SK-N-SH treated with all-trans-retinoic acid at 6 μM for 48 hours (cell line): ENCODE measurements at regions not wholly inside any gene's neighbourhood (a gene's known extent, or its start where the extent isn't known, plus 50 kb on each side); places are given as distances from the start of the nearest gene placed in this dataset.

Experiments used
- ISL1 ChIP-seq: fragments of 250-450 bp; sonication (Bioruptor Pico); IDR thresholded peaks from 2 replicates; pipeline ENCODE4 v2.1.2; 2022; ENCODE audit warnings: mild to moderate bottlenecking, moderate library complexity
- TOX ChIP-seq: fragments of 250-450 bp; sonication (Bioruptor Pico); IDR thresholded peaks from 2 replicates; pipeline ENCODE4 v1.8.0; 2021; ENCODE audit warnings: mild to moderate bottlenecking, moderate library complexity, borderline replicate concordance
- TF ChIP-seq, protein P1 (sequence below): fragments of 250-450 bp; sonication (Bioruptor Pico); IDR thresholded peaks from 2 replicates; pipeline ENCODE4 v1.8.0; 2020; ENCODE audit warnings: mild to moderate bottlenecking, moderate library complexity, borderline replicate concordance

DNA sequence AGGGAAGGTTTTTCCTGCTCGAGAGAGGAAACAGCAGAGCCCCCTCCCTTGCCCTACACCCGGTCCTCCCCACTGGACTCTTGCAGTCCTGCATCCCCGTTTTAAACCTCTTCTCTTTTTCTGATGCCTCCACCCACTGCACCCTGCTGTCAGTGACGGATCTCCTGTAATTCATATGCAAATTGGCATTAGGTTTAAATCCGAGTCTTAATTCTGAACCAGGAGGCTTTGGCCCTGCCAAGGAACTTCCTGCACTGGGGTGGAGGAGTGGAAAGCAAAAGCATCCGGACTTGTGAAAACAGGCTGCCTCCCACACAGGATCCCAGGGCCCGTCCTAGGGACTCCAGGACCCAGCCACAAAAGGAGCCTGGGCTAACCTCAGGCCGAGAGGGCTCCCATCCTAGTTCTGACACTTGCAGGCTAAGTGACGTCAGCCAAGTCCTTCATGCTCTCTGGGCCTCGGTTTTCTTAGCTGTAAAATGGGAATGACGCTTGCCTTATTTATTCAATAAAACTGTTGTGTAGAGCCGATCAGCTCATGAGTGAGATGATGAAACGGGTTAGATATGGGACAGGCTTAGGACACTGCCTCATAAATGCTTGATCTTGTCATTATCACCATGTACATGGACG, 613.3 kb downstream of the AJAP1 start:
- no peak for TF ChIP-seq ISL1 (CRISPR knock-in tag)
- TF ChIP-seq, protein P1, sequence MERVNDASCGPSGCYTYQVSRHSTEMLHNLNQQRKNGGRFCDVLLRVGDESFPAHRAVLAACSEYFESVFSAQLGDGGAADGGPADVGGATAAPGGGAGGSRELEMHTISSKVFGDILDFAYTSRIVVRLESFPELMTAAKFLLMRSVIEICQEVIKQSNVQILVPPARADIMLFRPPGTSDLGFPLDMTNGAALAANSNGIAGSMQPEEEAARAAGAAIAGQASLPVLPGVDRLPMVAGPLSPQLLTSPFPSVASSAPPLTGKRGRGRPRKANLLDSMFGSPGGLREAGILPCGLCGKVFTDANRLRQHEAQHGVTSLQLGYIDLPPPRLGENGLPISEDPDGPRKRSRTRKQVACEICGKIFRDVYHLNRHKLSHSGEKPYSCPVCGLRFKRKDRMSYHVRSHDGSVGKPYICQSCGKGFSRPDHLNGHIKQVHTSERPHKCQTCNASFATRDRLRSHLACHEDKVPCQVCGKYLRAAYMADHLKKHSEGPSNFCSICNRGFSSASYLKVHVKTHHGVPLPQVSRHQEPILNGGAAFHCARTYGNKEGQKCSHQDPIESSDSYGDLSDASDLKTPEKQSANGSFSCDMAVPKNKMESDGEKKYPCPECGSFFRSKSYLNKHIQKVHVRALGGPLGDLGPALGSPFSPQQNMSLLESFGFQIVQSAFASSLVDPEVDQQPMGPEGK (CRISPR knock-in tag): no peak
- no peak for TF ChIP-seq TOX (CRISPR knock-in tag)
